GOT3 (cell line): ENCODE measurements at regions not wholly inside any gene's neighbourhood (a gene's known extent, or its start where the extent isn't known, plus 50 kb on each side); places are given as distances from the start of the nearest gene placed in this dataset.
"Not testable (repeated sequence)": the region's sequence is repeated elsewhere in the genome, so short reads cannot be mapped to it uniquely, and the experiment has no call there.

Source experiments
- DNase-seq: peaks from one replicate; lab custom pipeline; 2025; ENCODE audit warnings: mixed read lengths; lab: John Stamatoyannopoulos, UW

DNA sequence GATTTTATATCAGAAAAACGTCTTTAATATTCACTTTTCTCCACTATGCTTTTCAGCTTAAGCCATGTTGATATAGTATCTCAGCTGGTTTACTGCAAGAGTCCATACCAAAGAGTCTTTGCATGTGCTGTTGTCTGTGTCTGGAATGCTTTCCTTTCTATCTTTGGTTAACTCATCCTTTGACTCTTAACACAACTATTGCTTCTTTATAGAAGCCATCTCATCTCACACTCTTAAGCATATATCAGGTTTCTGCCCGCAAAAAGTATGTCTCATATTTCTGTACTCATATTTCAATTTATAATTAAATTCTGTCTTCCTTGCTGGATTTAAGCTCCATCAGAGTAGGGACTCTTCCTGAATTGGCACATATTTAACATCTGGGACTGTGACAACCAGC lies 220.9 kb upstream of the KCNK2 start:
- no peak for DNase-seq

- DNase-seq, result no peak
These were observed 220.1 kb upstream of the KCNK2 start for GRCh38 chr1:214862421-214862820.

DNA sequence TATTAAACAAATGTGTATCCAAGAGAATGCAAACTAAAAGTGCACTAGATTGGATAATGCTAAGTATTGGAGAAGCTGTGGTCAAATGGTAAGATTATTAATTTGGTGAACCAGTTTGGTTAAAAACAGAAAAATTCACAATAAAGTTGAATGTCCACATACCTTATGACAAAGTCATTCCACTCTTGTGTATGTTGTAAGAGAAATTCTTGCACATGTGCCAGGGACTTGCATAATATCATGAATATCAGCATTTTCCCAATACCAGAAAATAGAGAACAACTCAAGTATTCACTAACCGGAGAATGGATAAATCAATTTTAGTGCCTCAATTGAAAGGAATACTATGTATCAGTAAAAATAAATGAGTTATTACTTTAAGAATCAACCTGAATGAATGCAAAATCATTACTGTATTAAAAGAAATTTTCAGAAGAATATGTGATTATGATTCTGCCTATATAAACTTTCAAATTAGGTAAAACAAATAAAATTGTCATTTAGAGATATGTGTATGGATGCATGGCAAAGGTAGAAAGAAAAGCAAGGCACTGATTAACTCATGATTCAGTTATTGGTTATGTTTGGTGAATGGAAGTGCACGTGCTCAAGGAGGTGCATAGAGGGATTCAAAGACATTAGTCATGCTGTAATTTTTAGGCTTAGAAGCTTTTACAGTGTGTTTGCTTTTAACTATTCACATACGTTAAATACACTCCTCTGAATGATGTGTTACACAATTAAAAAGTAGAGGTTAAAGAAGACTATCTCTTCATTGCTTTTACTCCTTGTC lies 217.4 kb upstream of the KCNK2 start:
- DNase-seq, result no peak

GRCh38 chr1:214870426-214870825 lies 212.1 kb upstream of the KCNK2 start:
- not testable (repeated sequence) for DNase-seq

GRCh38 chr1:214880956-214881355 lies 201.6 kb upstream of the KCNK2 start:
- no peak for DNase-seq

DNA sequence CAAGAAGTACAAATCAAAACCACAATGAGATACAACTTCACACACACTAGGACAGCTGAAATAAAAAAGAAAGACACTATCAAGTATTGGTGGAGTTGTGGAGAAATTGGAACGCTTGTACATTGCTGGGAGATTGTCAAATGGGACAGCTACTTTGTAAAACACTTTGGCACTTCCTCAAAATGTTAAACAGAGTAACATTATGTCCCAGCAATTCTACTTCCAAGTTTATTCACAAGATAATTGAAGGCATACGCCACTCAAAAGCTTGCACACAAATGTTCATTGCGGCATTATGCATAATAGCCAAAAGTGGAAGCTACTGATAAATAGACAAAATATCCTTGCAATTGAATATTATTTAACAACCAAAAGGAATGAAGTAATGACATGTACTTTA lies 199.9 kb upstream of the KCNK2 start:
- no peak for DNase-seq

DNA sequence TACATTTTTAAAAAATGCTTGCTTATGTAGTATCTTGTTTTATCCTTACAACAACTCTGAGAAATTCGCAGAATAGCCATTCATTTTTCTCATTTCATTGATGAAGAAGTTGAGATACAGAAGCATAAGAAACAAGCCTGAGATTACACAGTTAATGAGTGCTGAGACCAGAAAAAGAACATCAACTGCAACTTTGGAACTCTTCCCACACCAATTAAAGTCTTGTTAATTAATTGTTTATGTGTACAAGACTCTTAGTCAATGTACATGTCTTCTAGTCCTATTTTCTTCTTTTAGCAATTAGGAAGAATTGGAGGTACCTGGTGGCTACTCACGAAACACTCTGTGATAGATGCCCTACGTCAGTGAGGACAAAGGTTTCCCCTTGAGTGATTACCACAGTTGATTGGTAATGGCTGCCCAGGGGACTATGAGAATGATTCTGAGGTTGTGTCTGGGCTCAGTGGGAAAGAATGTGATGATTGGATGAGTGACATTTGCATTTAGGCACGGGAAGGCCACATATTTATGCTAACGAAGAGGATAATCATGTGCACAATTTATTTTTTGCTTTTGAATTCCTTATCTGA lies 187.4 kb upstream of the KCNK2 start:
- no peak for DNase-seq

GRCh38 chr1:214896921-214897320 lies 185.6 kb upstream of the KCNK2 start:
- DNase-seq, result no peak

DNA sequence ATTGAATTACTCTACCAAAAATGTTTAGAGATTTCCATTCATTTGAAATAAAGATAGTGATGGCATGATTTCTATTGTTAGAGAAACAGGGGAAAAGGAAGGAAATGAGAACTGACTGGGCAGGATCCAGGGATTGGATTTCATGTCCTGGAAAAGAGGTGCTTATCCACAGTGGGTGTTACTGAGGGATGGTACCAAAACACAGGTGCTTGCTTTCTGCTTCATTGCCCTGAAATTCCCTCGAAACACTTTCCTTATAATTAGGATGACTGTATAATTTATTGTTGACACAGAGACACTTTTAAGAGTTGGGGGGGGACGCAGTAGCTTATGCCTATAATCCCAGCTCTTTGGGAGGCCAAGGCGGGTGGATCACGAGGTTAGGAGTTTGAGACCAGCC lies 185.0 kb upstream of the KCNK2 start:
- DNase-seq, result no peak

GRCh38 chr1:214898161-214898560 lies 184.4 kb upstream of the KCNK2 start:
- DNase-seq, result no peak

DNA sequence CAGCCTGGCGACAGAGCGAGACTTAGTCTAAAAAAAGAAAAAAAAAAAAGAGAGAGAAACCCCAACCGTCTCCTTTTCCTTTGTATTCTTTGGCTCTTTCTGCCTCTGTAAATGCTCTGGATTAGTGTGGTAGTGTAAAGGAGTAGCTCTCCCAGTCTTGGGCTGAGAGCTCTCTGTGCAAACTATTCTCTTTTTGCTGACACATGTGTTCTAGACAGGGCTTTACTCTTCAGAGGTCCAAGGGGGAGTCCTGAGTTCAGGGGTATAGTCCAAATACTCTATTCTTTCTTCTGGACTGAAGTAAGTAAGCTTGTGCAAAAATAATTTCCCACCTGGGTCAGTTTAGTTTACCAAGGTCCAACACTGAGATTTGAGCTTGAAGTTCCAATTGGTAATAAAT lies 183.8 kb upstream of the KCNK2 start:
- no peak for DNase-seq

DNA sequence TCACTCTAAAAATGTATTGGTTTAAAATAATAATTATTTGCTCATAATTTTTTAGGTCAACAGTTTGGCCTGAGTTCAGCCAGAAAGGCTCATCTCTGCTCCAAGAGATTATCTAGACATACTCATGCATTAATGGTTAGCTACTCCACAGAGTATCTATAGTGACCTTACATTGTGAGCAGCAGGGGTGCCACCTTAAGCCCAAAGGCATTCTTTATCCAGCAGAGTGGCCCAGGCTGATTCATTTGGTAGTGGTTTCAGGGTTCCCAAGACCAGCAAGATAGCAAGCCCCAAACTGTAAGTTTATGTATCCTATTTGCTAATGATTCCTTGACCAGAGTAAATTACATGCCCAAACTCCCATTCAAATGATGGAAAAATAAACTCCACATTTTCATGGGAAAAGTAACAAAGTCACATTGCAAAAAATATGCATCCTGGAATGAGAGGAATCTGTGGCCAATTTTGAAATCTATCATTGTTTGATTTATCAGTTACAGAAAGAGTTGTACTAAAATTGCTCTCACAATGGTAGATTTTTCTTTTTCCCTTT lies 182.6 kb upstream of the KCNK2 start:
- no peak for DNase-seq

GRCh38 chr1:214900590-214900989 lies 181.9 kb upstream of the KCNK2 start:
- no peak for DNase-seq

DNA sequence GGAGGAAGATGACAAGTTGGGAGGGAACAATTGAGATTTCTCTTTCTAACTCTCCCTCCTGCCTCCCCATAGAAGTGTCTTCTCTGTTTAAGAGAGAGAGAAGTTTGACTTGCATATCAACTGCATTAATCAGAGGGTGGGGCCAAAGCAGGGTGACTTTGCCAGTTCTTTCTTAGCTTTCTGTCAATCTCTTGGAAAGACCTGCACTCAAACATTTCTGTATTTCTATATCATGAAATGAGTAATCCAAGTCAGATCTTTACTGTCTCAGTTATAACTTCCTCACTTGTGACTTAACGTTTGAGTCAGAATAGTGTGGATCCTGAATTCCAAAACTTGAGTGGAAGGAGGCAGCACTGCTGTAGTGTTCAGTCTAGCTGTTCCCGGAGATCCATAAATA lies 180.8 kb upstream of the KCNK2 start:
- no peak for DNase-seq

DNA sequence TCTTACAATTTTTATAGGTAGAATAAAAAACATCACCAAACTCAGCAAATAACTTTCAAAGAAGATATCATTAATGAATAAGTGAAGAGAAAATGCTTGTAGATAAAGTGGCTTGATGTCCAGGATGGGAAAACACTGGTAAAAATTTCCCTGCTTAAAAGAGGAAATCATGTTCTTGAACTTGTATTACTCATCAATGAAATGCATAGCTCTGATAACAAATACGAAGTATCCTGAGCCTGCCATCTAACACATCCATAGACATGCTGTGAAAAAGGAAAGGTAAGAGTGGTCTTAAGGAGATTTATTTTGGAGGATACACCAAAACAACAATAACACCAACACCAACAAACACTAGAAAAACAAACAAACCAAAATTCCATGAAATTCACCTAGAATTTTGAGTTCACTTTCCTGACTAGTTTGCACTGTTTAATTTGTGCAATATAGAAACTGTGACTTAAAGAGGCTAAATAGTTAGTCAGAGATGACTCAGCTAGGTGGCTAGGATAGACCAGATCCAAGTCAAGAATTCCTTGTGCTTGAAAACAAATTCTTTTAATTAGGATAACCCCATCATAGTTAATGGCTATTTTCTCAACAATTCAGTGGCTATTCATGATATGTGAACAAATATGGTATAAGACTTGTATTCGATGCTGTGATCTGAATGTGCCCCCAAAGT lies 179.8 kb upstream of the KCNK2 start:
- DNase-seq, result no peak

- no peak for DNase-seq
These were observed 170.4 kb upstream of the KCNK2 start for GRCh38 chr1:214912127-214912526.

GRCh38 chr1:214913966-214914365 lies 168.6 kb upstream of the KCNK2 start:
- DNase-seq, result no peak

- DNase-seq, result no peak
These were observed 165.4 kb upstream of the KCNK2 start for GRCh38 chr1:214917081-214917635.

DNA sequence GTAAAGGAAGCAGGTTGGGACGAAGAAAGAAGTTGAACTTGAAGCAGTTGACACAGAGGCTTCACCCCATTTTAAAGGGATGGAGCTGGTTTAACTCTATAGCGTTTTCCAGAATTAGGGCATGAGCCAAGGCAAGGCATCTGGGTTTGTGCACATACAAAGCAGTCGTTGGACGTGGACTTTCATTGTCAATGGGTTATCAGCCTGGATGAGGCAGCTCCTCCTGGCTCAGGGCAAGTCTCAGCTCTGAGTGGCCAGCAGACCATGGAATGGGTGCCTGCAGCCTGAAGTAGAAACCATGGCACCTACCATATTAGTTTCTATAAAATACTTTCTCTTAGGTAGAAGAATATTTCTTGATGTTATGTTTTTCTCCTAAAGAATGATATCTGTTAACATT lies 163.8 kb upstream of the KCNK2 start:
- no peak for DNase-seq

- no peak for DNase-seq
These were observed 162.2 kb upstream of the KCNK2 start for GRCh38 chr1:214920337-214920736.

- no peak for DNase-seq
These were observed 159.1 kb upstream of the KCNK2 start for GRCh38 chr1:214923278-214923915.

GRCh38 chr1:214927796-214928195 lies 154.7 kb upstream of the KCNK2 start:
- no peak for DNase-seq
